Lower leg skin (tissue), 4 donors: ENCODE measurements at regions not wholly inside any gene's neighbourhood (a gene's known extent, or its start where the extent isn't known, plus 50 kb on each side); places are given as distances from the start of the nearest gene placed in this dataset.

Experiments
- DNase-seq, 2 donors: peaks; one replicate each; pipeline ENCODE4 v3.0.0-alpha.2; 2019; ENCODE audit warnings: low spot score in 2 of 2
- H3K4me3 ChIP-seq: fragments of 200-600 bp; sonication (generic); 2 replicates; pipeline ENCODE4 v1.5.1; 2017; ENCODE audit warnings: mild to moderate bottlenecking, low read depth; ENCODE audit not compliant: poor library complexity, severe bottlenecking
- CTCF ChIP-seq, 3 donors: fragments of 450-650 bp; IDR thresholded peaks; one replicate each; pipeline ENCODE4 v1.5.1; 2016; ENCODE audit warnings: antibody characterized with exemption in 3 of 3, mild to moderate bottlenecking in 3 of 3, moderate library complexity in 2 of 3
- POLR2A ChIP-seq, 2 donors: fragments of 450-650 bp; IDR thresholded peaks; one replicate each; pipeline ENCODE4 v1.6.1; 2016 to 2017; ENCODE audit warnings: antibody characterized with exemption in 2 of 2, mild to moderate bottlenecking in 1 of 2, moderate library complexity in 1 of 2
- WGBS, 2 donors: methylation state at CpG; one replicate each; pipeline ENCODE4 v1.1.5; 2018; 5-methylcytosine and 5-hydroxymethylcytosine counted together
- intact Hi-C: fragments of 100-400 bp; cut with DNase I; formaldehyde crosslinking; loops from one replicate; pipeline ENCODE4 v1.15.0; 2023; ENCODE audit warnings: low total_unique reads

GRCh38 chr14:22400655-22401259 is 188.3 kb downstream of the DAD1 start:
- DNase-seq: no peak
- 51 to 63% methylated on average over 3 of the region's 3 CpGs for WGBS, 2 donors

GRCh38 chr14:22399776-22400175 is 189.2 kb downstream of the DAD1 start:
- DNase-seq: no peak
- H3K4me3 ChIP-seq: no peak overlapping the region
- 76 to 78% methylated on average over 2 of the region's 2 CpGs for WGBS, 2 donors
- intact Hi-C loops: no loop called here
- TF ChIP-seq CTCF (IDR thresholded peaks at IDR 0.05) (no peak), POLR2A (IDR thresholded peaks at IDR 0.05) (no peak)

More at GRCh38 chr14:22400655-22401259, 188.3 kb downstream of the DAD1 start:
- TF ChIP-seq CTCF (IDR thresholded peaks at IDR 0.05): no peak
- TF ChIP-seq POLR2A (IDR thresholded peaks at IDR 0.05): no peak
- intact Hi-C loops: no loop called here
- no peak overlapping the region for H3K4me3 ChIP-seq

GRCh38 chr14:22397221-22397737 is 191.7 kb downstream of the DAD1 start:
- H3K4me3 ChIP-seq: no peak overlapping the region
- no peak for DNase-seq
- TF ChIP-seq CTCF (IDR thresholded peaks at IDR 0.05) (no peak), POLR2A (IDR thresholded peaks at IDR 0.05) (no peak)
- WGBS, 2 donors: 93 to 97% methylated on average over 7 of the region's 7 CpGs
- intact Hi-C loops: no loop called here

- DNase-seq: no peak
- no peak overlapping the region for H3K4me3 ChIP-seq
Observed at GRCh38 chr14:22395803-22396202, 193.2 kb downstream of the DAD1 start.

GRCh38 chr14:22394616-22395015 is 194.4 kb downstream of the DAD1 start:
- intact Hi-C loops: no loop called here
- 91 to 95% methylated on average over 2 of the region's 2 CpGs for WGBS, 2 donors
- no peak for DNase-seq
- TF ChIP-seq POLR2A (IDR thresholded peaks at IDR 0.05) (no peak), CTCF (IDR thresholded peaks at IDR 0.05) (no peak)
- no peak overlapping the region for H3K4me3 ChIP-seq

More at GRCh38 chr14:22395803-22396202, 193.2 kb downstream of the DAD1 start:
- WGBS, 2 donors: 94 to 98% methylated on average over 2 of the region's 2 CpGs
- intact Hi-C loops: no loop called here
- TF ChIP-seq POLR2A (IDR thresholded peaks at IDR 0.05): no peak
- no peak for TF ChIP-seq CTCF (IDR thresholded peaks at IDR 0.05)

GRCh38 chr14:22393796-22394195 is 195.2 kb downstream of the DAD1 start:
- TF ChIP-seq CTCF (IDR thresholded peaks at IDR 0.05): no peak
- TF ChIP-seq POLR2A (IDR thresholded peaks at IDR 0.05): no peak
- no peak overlapping the region for H3K4me3 ChIP-seq
- intact Hi-C loops: no loop called here
- DNase-seq: no peak
- WGBS, 2 donors: 90 to 100% methylated on average over 2 of the region's 2 CpGs
